ENCODE measurements at regions not wholly inside any gene's neighbourhood (a gene's known extent, or its start where the extent isn't known, plus 50 kb on each side); places are given as distances from the start of the nearest gene placed in this dataset.
A peak's percentile ranks its signal among the peaks of the same experiment; 100 is the strongest.

- DNase-seq = no peak
Observed at GRCh38 chrX:4450177-4450576, 736.7 kb upstream of the PRKX start.

GRCh38 chrX:4435905-4436304 lies 722.5 kb upstream of the PRKX start:
- DNase-seq = no peak

- DNase-seq = no peak
Observed at GRCh38 chrX:4397471-4397870, 684.0 kb upstream of the PRKX start.

GRCh38 chrX:4382273-4382672 lies 668.8 kb upstream of the PRKX start:
- no peak for DNase-seq

- no peak for DNase-seq
Observed at GRCh38 chrX:4380710-4381109, 667.3 kb upstream of the PRKX start.

GRCh38 chrX:4379071-4379470 lies 665.6 kb upstream of the PRKX start:
- no peak for DNase-seq

- DNase-seq = no peak
Observed at GRCh38 chrX:4373791-4374190, 660.3 kb upstream of the PRKX start.

GRCh38 chrX:4358577-4358976 lies 645.1 kb upstream of the PRKX start:
- DNase-seq = no peak

GRCh38 chrX:4322916-4323315 lies 609.5 kb upstream of the PRKX start:
- no peak for DNase-seq

- DNase-seq = no peak
Observed at GRCh38 chrX:4320436-4320947, 607.0 kb upstream of the PRKX start.

- no peak for DNase-seq
Observed at GRCh38 chrX:4315891-4316290, 602.4 kb upstream of the PRKX start.

- DNase-seq = no peak
Observed at GRCh38 chrX:4314586-4314985, 601.1 kb upstream of the PRKX start.

- DNase-seq = no peak
Observed at GRCh38 chrX:4277122-4277521, 563.7 kb upstream of the PRKX start.

- DNase-seq = no peak
Observed at GRCh38 chrX:4268676-4269075, 555.2 kb upstream of the PRKX start.

- no peak for DNase-seq
Observed at GRCh38 chrX:4265036-4265435, 551.6 kb upstream of the PRKX start.

- DNase-seq = no peak
Observed at GRCh38 chrX:4263030-4263803, 549.8 kb upstream of the PRKX start.

- DNase-seq = peak; percentile 1
Observed at GRCh38 chrX:4253092-4253491, 539.6 kb upstream of the PRKX start.

- no peak for DNase-seq
Observed at GRCh38 chrX:4249401-4249800, 536.0 kb upstream of the PRKX start.

GRCh38 chrX:4243759-4244158 lies 530.3 kb upstream of the PRKX start:
- no peak for DNase-seq

- DNase-seq = no peak
Observed at GRCh38 chrX:4240541-4241194, 527.2 kb upstream of the PRKX start.

GRCh38 chrX:4239650-4240540 lies 526.4 kb upstream of the PRKX start:
- DNase-seq = no peak

- no peak for DNase-seq
Observed at GRCh38 chrX:4238916-4239315, 525.5 kb upstream of the PRKX start.

- DNase-seq = no peak
Observed at GRCh38 chrX:4225086-4225485, 511.6 kb upstream of the PRKX start.

GRCh38 chrX:4206941-4207340 lies 493.5 kb upstream of the PRKX start:
- no peak for DNase-seq

Measured in KG1 (cell line).